Muscle layer of colon (tissue), 2 donors: ENCODE measurements at regions not wholly inside any gene's neighbourhood (a gene's known extent, or its start where the extent isn't known, plus 50 kb on each side); places are given as distances from the start of the nearest gene placed in this dataset.

Experiments used
- H3K27ac ChIP-seq: one replicate; pipeline ENCODE4 v1.7.0; 2013; ENCODE audit warnings: low read depth, mild to moderate bottlenecking, low read length, moderate library complexity
- H3K27me3 ChIP-seq, 2 donors: one replicate each; pipeline ENCODE4 v1.7.0; 2013; ENCODE audit warnings: low read length in 2 of 2, mild to moderate bottlenecking in 2 of 2; ENCODE audit not compliant: insufficient read depth in 2 of 2, control insufficient read depth in 1 of 2
- H3K36me3 ChIP-seq: one replicate; pipeline ENCODE4 v1.7.0; 2013; ENCODE audit warnings: mild to moderate bottlenecking, low read length; ENCODE audit not compliant: insufficient read depth
- H3K4me1 ChIP-seq: one replicate; pipeline ENCODE4 v1.7.0; 2013; ENCODE audit warnings: mild to moderate bottlenecking, low read length; ENCODE audit not compliant: insufficient read depth
- H3K4me3 ChIP-seq, 2 donors: one replicate each; pipeline ENCODE4 v1.7.0; 2013; ENCODE audit warnings: low read length in 2 of 2, low read depth in 1 of 2, mild to moderate bottlenecking in 1 of 2, moderate library complexity in 1 of 2
- H3K9ac ChIP-seq: one replicate; pipeline ENCODE4 v1.7.0; 2013; ENCODE audit warnings: low read length
- H3K9me3 ChIP-seq: one replicate; pipeline ENCODE4 v1.7.0; 2013; ENCODE audit warnings: mild to moderate bottlenecking, low read length
- donor health status: abdominal sarcoma.
- donor health status: Adenocarcinoma of cecum.

- no peaks in the 10 kb centered on the region for H3K27me3 ChIP-seq
These were observed 74.7 kb upstream of the INTU start for GRCh38 chr4:127558088-127558487.

GRCh38 chr4:127558489-127559407 lies 74.0 kb upstream of the INTU start:
- no peaks in the 10 kb centered on the region for H3K4me1 ChIP-seq
- no peak overlapping the region for H3K27ac ChIP-seq
- no peak overlapping the region for H3K4me3 ChIP-seq
- no peaks in the 10 kb centered on the region for H3K9me3 ChIP-seq
- H3K9ac ChIP-seq = no peak overlapping the region
- H3K27me3 ChIP-seq = no peaks in the 10 kb centered on the region
- no peaks in the 10 kb centered on the region for H3K36me3 ChIP-seq

More at GRCh38 chr4:127558088-127558487, 74.7 kb upstream of the INTU start:
- no peak overlapping the region for H3K27ac ChIP-seq
- no peaks in the 10 kb centered on the region for H3K36me3 ChIP-seq
- no peak overlapping the region for H3K9ac ChIP-seq
- no peaks in the 10 kb centered on the region for H3K9me3 ChIP-seq
- H3K4me3 ChIP-seq = no peak overlapping the region
- no peaks in the 10 kb centered on the region for H3K4me1 ChIP-seq

- Histone ChIP-seq H3K27ac (no peak overlapping the region), H3K9me3 (no peaks in the 10 kb centered on the region), H3K36me3 (no peaks in the 10 kb centered on the region), H3K4me3 (no peak overlapping the region), H3K4me1 (no peaks in the 10 kb centered on the region), H3K27me3 (no peaks in the 10 kb centered on the region), H3K9ac (no peak overlapping the region)
These were observed 72.8 kb upstream of the INTU start for GRCh38 chr4:127559981-127560380.

DNA sequence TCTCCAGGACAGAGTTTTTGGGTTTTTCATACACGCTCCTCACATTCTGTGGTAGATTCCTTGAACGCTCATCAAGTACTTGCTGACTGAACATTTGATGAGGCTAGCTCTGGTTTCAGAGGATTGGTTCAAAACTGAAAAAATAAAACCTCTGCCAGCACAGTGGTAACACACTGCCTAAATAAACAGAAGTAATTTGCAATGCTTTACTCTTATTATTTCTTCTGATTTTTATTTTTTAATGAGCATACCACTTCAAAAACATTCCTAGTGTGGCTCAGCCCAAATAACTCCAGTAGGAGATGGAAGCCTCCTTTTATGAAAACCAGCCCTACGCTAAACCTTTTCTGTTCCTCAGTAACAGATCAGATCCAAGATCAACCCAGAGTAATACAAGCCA lies 72.0 kb upstream of the INTU start:
- Histone ChIP-seq H3K4me1 (no peaks in the 10 kb centered on the region), H3K9me3 (no peaks in the 10 kb centered on the region), H3K27ac (no peak overlapping the region)

DNA sequence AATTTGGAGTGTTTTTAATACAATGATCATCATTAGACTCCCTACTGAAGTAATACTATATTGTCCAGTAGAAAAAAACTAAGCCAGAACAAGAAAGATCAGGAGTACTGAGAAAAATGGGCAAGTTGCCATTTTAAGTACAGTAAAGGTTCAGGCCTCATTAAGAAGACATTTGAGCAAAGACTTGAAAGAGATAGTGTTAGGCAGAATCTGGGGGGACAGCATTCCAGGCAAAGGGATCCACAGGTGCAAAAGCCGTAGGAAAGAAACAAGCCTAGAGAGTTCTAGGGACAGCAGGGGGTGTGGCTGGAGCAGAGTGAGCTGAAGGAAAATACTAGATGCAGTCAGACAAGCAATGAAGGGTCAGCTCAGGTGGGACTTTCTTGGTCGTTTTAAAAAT lies 58.1 kb upstream of the INTU start:
- H3K4me3 ChIP-seq = no peak overlapping the region
- no peaks in the 10 kb centered on the region for H3K4me1 ChIP-seq
- H3K9ac ChIP-seq = no peak overlapping the region
- no peaks in the 10 kb centered on the region for H3K9me3 ChIP-seq
- H3K27me3 ChIP-seq = no peaks in the 10 kb centered on the region
- H3K36me3 ChIP-seq = no peaks in the 10 kb centered on the region
- no peak overlapping the region for H3K27ac ChIP-seq

More for the DNA sequence above, 72.0 kb upstream of the INTU start:
- no peaks in the 10 kb centered on the region for H3K36me3 ChIP-seq
- H3K4me3 ChIP-seq = no peak overlapping the region
- H3K27me3 ChIP-seq = no peaks in the 10 kb centered on the region
- H3K9ac ChIP-seq = no peak overlapping the region

DNA sequence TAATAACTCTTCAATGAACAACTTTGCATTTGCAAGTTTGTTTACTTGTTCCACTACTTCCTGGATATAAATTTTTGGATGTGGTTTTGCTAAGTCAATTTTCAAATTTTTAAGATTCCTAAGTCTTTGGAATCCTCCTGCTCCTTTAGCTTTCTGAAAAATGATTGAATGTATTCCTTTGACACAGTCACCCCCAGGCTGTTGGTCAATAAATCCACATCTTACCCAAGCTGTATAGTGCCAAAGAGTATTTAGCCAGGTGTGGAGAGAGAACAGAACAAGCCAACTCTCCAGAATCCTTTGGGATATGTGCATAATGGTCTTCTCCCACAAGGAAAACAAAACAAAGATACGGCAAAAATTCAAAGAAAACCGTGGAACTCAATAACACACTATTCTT lies 56.9 kb upstream of the INTU start:
- Histone ChIP-seq H3K9ac (no peak overlapping the region), H3K4me3 (no peak overlapping the region), H3K27ac (no peak overlapping the region), H3K9me3 (no peaks in the 10 kb centered on the region), H3K36me3 (no peaks in the 10 kb centered on the region), H3K4me1 (no peaks in the 10 kb centered on the region), H3K27me3 (no peaks in the 10 kb centered on the region)

- Histone ChIP-seq H3K4me1 (no peaks in the 10 kb centered on the region), H3K9ac (no peak overlapping the region), H3K27me3 (no peaks in the 10 kb centered on the region), H3K9me3 (no peaks in the 10 kb centered on the region), H3K4me3 (no peak overlapping the region), H3K27ac (no peak overlapping the region), H3K36me3 (no peaks in the 10 kb centered on the region)
These were observed 54.3 kb upstream of the INTU start for GRCh38 chr4:127578491-127578890.

DNA sequence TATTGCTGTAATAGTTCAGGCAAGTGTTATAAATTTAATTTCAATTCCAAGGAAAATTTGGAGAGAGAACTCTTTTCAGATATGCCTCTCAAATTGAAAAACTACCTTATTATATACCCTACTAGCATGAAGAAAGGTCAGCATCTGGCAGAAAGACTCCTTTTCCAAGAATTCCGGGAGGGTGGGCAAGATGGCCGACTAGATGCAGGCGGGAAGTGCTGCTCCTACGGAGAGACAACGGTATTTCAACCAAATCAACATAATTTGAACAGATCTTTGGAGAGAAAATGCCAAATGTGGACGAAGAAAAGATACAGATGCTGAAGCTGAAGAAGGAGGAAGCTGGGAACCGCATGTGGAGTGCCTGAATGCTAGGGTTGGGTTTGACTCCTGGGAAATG lies 53.8 kb upstream of the INTU start:
- Histone ChIP-seq H3K27me3 (no peaks in the 10 kb centered on the region), H3K27ac (no peak overlapping the region), H3K4me3 (no peak overlapping the region), H3K36me3 (no peaks in the 10 kb centered on the region), H3K9ac (no peak overlapping the region), H3K9me3 (no peaks in the 10 kb centered on the region), H3K4me1 (no peaks in the 10 kb centered on the region)

- H3K9me3 ChIP-seq = no peaks in the 10 kb centered on the region
- H3K27me3 ChIP-seq = no peaks in the 10 kb centered on the region
- no peak overlapping the region for H3K9ac ChIP-seq
- no peaks in the 10 kb centered on the region for H3K36me3 ChIP-seq
- no peak overlapping the region for H3K27ac ChIP-seq
- no peak overlapping the region for H3K4me3 ChIP-seq
- no peaks in the 10 kb centered on the region for H3K4me1 ChIP-seq
These were observed 52.9 kb upstream of the INTU start for GRCh38 chr4:127579821-127580220.

DNA sequence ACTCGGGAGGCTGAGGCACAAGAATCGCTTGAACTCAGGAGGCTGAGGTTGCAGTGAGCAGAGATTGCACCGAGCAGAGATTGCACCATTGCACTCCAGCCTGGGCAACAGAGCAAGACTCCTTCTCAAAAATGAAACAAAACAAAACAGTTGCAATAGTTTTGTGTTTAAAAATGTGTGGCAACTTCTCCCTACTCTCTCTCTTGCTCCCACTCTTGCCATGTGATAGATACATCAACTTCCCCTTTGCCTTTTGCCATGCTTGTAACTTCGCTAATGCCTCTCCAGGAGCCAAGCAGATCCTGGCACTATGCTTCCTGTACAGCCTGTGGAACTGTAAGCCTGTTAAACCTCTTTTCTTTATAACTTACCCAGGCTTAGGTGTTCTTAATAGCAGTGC lies 52.5 kb upstream of the INTU start:
- Histone ChIP-seq H3K36me3 (no peaks in the 10 kb centered on the region), H3K9ac (no peak overlapping the region)

DNA sequence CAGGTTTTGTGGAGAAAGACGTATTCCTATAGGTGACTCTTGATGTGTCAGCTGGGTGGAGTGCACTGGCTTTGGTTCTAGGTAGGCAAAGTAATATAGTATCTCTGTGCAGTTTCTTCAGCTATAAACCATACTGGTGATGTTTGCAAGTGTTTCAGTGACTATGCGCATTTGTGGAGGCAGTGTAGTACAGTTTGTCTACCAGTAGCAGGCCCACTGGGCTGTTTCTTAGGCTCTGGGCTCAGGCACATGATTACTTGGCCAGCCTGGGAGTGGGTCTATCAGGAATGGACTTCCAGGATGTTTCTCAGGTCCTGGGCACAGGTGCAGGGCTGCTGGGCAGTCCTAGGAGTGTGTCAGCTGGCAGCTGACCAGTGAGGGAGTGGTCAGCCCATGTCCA lies 51.9 kb upstream of the INTU start:
- no peaks in the 10 kb centered on the region for H3K4me1 ChIP-seq
- no peaks in the 10 kb centered on the region for H3K36me3 ChIP-seq
- no peaks in the 10 kb centered on the region for H3K27me3 ChIP-seq
- H3K27ac ChIP-seq = no peak overlapping the region
- H3K9ac ChIP-seq = no peak overlapping the region
- H3K9me3 ChIP-seq = no peaks in the 10 kb centered on the region
- H3K4me3 ChIP-seq = no peak overlapping the region

More for the DNA sequence above, 52.5 kb upstream of the INTU start:
- Histone ChIP-seq H3K27ac (no peak overlapping the region), H3K9me3 (no peaks in the 10 kb centered on the region), H3K27me3 (no peaks in the 10 kb centered on the region), H3K4me3 (no peak overlapping the region), H3K4me1 (no peaks in the 10 kb centered on the region)
